HL-60 (cell line): ENCODE measurements at regions not wholly inside any gene's neighbourhood (a gene's known extent, or its start where the extent isn't known, plus 50 kb on each side); places are given as distances from the start of the nearest gene placed in this dataset.

Source experiments
- DNase-seq, 2 experiments: peaks; one replicate each; pipeline ENCODE4 v3.0.0-alpha.2; 2010 to 2020; ENCODE audit warnings: low read depth in 1 of 2, low spot score in 1 of 2
- H3K27ac ChIP-seq: fragments of 250-450 bp; sonication (Bioruptor Pico); replicated peaks from 2 replicates; pipeline ENCODE4 v1.5.1; 2020; ENCODE audit warnings: mild to moderate bottlenecking, moderate library complexity
- H3K27me3 ChIP-seq: fragments of 250-450 bp; sonication (Bioruptor Pico); 2 replicates; pipeline ENCODE4 v1.5.1; 2021; ENCODE audit warnings: mild to moderate bottlenecking, moderate library complexity; ENCODE audit not compliant: insufficient read depth, poor library complexity, severe bottlenecking
- H3K4me3 ChIP-seq: replicated peaks from 2 replicates; pipeline ENCODE4 v1.5.1; 2011; ENCODE audit warnings: mild to moderate bottlenecking, control low read depth, low read length; ENCODE audit not compliant: insufficient read depth
- CTCF ChIP-seq: IDR thresholded peaks from one replicate; pipeline ENCODE4 v1.5.1; 2011; ENCODE audit warnings: low read length, control low read depth, inconsistent platforms; ENCODE audit not compliant: insufficient read depth
- GABPA ChIP-seq: IDR thresholded peaks from 2 replicates; pipeline ENCODE4 v1.6.1; 2012; ENCODE audit warnings: low read depth
- POLR2AphosphoS5 ChIP-seq: IDR thresholded peaks from 2 replicates; pipeline ENCODE4 v1.6.1; 2012; ENCODE audit warnings: low read depth
- REST ChIP-seq: IDR thresholded peaks from 2 replicates; pipeline ENCODE4 v1.6.1; 2012; ENCODE audit warnings: low read depth; ENCODE audit not compliant: insufficient replicate concordance
- SPI1 ChIP-seq: IDR thresholded peaks from 2 replicates; pipeline ENCODE4 v1.6.1; 2012; ENCODE audit warnings: low read depth, mild to moderate bottlenecking, borderline replicate concordance

GRCh38 chr13:37257051-37257450, 151.6 kb upstream of the CSNK1A1L start:
- Histone ChIP-seq H3K27ac (no peak overlapping the region), H3K4me3 (no peak overlapping the region), H3K27me3 (no peaks in the 10 kb centered on the region)
- TF ChIP-seq REST, result no peak
- TF ChIP-seq SPI1, result no peak
- no peak for TF ChIP-seq CTCF
- no peak for DNase-seq

- H3K27me3 ChIP-seq, result no peaks in the 10 kb centered on the region
- no peak overlapping the region for H3K4me3 ChIP-seq
- no peak overlapping the region for H3K27ac ChIP-seq
- no peak for TF ChIP-seq POLR2AphosphoS5
- TF ChIP-seq SPI1, result no peak
- TF ChIP-seq GABPA, result no peak
- no peak for TF ChIP-seq REST
- no peak for TF ChIP-seq CTCF
- DNase-seq, result no peak
Observed at GRCh38 chr13:37241786-37242185, 136.3 kb upstream of the CSNK1A1L start.

- DNase-seq, result no peak
- Histone ChIP-seq H3K27ac (no peak overlapping the region), H3K27me3 (no peaks in the 10 kb centered on the region), H3K4me3 (no peak overlapping the region)
- TF ChIP-seq SPI1 (no peak), REST (no peak), GABPA (no peak), CTCF (no peak), POLR2AphosphoS5 (no peak)
Observed at GRCh38 chr13:37230346-37230745, 124.9 kb upstream of the CSNK1A1L start.
